ENCODE measurements at regions not wholly inside any gene's neighbourhood (a gene's known extent, or its start where the extent isn't known, plus 50 kb on each side); places are given as distances from the start of the nearest gene placed in this dataset.

- Histone ChIP-seq H3K9ac (ENCODE audit: insufficient read depth, low read length, poor library complexity, severe bottlenecking) (no peak overlapping the region), H3K79me2 (ENCODE audit: insufficient read depth, low read length) (no peaks in the 10 kb centered on the region), H3K4me1 (ENCODE audit: control insufficient read depth in 1 of 2, insufficient read depth in 2 of 2, low read length in 2 of 2) (peaks cover 50 to 53% of the 10 kb centered on the region in 2 donors), H3K27me3 (ENCODE audit: control insufficient read depth in 2 of 2, insufficient read depth in 2 of 2, low read length in 2 of 2) (no peaks in the 10 kb centered on the region), H3K36me3 (replicated peaks in 1 of 2; ENCODE audit: control insufficient read depth in 1 of 2, insufficient read depth in 2 of 2, low read length in 2 of 2) (no peaks in the 10 kb centered on the region), H3K4me2 (replicated peaks; ENCODE audit: extremely low read depth, low read length, poor library complexity, severe bottlenecking) (no peak overlapping the region), H2AFZ (ENCODE audit: insufficient read depth, low read depth, low read length, poor library complexity, severe bottlenecking) (no peak overlapping the region), H3K9me3 (replicated peaks in 1 of 2; ENCODE audit: control insufficient read depth in 1 of 2, insufficient read depth in 1 of 2, low read length in 2 of 2) (peaks cover 0 to 3% of the 10 kb centered on the region in 2 donors), H3K27ac (ENCODE audit: low read depth in 1 of 2, low read length in 2 of 2) (no peak overlapping the region), H3K4me3 (replicated peaks in 1 of 3; ENCODE audit: low read depth in 2 of 3, low read length in 3 of 3) (no peak overlapping the region), H4K20me1 (ENCODE audit: insufficient read depth, low read length) (no peaks in the 10 kb centered on the region)
- peaks cover 41% of the 10 kb centered on the region for H3K4me1 Mint-ChIP-seq
- DNase-seq: no peak
- 87% methylated on average over 3 of the region's 3 CpGs for WGBS (ENCODE audit: insufficient coverage)
- H3K4me3 Mint-ChIP-seq: no peak overlapping the region
- H3K9me3 Mint-ChIP-seq: peaks cover 0 to 4% (median 2%) of the 10 kb centered on the region in 7 donors
- no peak for TF ChIP-seq CTCF (IDR thresholded peaks at IDR 0.05)
- peaks cover 2 to 9% (median 2%) of the 10 kb centered on the region in 3 donors for H3K27me3 Mint-ChIP-seq (ENCODE audit: low read depth in 3 of 3)
- intact Hi-C loops (cut with micrococcal nuclease): no loop called here
- no peak overlapping the region for H3K27ac Mint-ChIP-seq
- no peaks in the 10 kb centered on the region for H3K36me3 Mint-ChIP-seq
Observed at GRCh38 chr10:44012921-44013320, 364.2 kb upstream of the ZNF32 start.

GRCh38 chr10:44011603-44011981, 362.9 kb upstream of the ZNF32 start:
- Histone ChIP-seq H3K9ac (ENCODE audit: insufficient read depth, low read length, poor library complexity, severe bottlenecking) (no peak overlapping the region), H3K27me3 (ENCODE audit: control insufficient read depth in 2 of 2, insufficient read depth in 2 of 2, low read length in 2 of 2) (no peaks in the 10 kb centered on the region), H4K20me1 (ENCODE audit: insufficient read depth, low read length) (no peaks in the 10 kb centered on the region), H3K79me2 (ENCODE audit: insufficient read depth, low read length) (no peaks in the 10 kb centered on the region), H3K4me1 (ENCODE audit: control insufficient read depth in 1 of 2, insufficient read depth in 2 of 2, low read length in 2 of 2) (peaks cover 39 to 43% of the 10 kb centered on the region in 2 donors), H3K4me2 (replicated peaks; ENCODE audit: extremely low read depth, low read length, poor library complexity, severe bottlenecking) (no peak overlapping the region), H3K4me3 (replicated peaks in 1 of 3; ENCODE audit: low read depth in 2 of 3, low read length in 3 of 3) (no peak overlapping the region), H3K36me3 (replicated peaks in 1 of 2; ENCODE audit: control insufficient read depth in 1 of 2, insufficient read depth in 2 of 2, low read length in 2 of 2) (no peaks in the 10 kb centered on the region), H3K9me3 (replicated peaks in 1 of 2; ENCODE audit: control insufficient read depth in 1 of 2, insufficient read depth in 1 of 2, low read length in 2 of 2) (peaks cover 0 to 3% of the 10 kb centered on the region in 2 donors), H2AFZ (ENCODE audit: insufficient read depth, low read depth, low read length, poor library complexity, severe bottlenecking) (no peak overlapping the region), H3K27ac (ENCODE audit: low read depth in 1 of 2, low read length in 2 of 2) (no peak overlapping the region)
- 100% methylated on average over 3 of the region's 5 CpGs for WGBS (ENCODE audit: insufficient coverage)
- intact Hi-C loops (cut with micrococcal nuclease): no loop called here
- peaks cover 0 to 4% (median 2%) of the 10 kb centered on the region in 7 donors for H3K9me3 Mint-ChIP-seq
- no peak for TF ChIP-seq CTCF (IDR thresholded peaks at IDR 0.05)
- DNase-seq: no peak
- no peaks in the 10 kb centered on the region for H3K36me3 Mint-ChIP-seq
- peaks cover 0 to 9% (median 2%) of the 10 kb centered on the region in 3 donors for H3K27me3 Mint-ChIP-seq (ENCODE audit: low read depth in 3 of 3)
- H3K4me3 Mint-ChIP-seq: peak overlapping the region in 1 of 2 donors; percentile 32
- H3K4me1 Mint-ChIP-seq: peaks cover 33% of the 10 kb centered on the region
- no peak overlapping the region for H3K27ac Mint-ChIP-seq
